ENCODE measurements at regions not wholly inside any gene's neighbourhood (a gene's known extent, or its start where the extent isn't known, plus 50 kb on each side); places are given as distances from the start of the nearest gene placed in this dataset.
A peak's percentile ranks its signal among the peaks of the same experiment; 100 is the strongest.
"Not testable (repeated sequence)": the region's sequence is repeated elsewhere in the genome, so short reads cannot be mapped to it uniquely, and the experiment has no call there.

DNA sequence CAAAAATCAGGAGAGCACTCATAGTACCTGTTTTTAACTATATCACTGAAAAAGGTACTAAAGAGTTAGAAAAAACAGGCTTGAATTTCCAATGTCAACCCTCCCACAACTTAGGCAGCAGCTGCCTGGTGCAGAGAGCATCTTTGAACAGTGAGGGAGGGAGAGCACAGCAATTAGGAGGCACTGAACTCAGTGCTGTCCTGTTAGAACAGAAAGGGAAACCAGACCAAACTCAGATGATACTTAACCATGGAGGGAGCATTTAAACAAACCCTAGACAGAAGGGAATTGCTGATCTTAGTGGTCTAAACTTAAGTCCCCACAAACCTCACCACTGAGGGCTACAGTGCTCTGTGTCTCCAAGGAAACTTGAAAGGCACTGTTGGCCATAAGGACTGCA, 179.2 kb upstream of the AGTR1 start:
- DNase-seq (ENCODE audit: low read depth) = no peak
- TF ChIP-seq CTCF (IDR thresholded peaks at IDR 0.05; ENCODE audit: insufficient read depth, low read length) = no peak

GRCh38 chr3:148525621-148526020, 172.1 kb upstream of the AGTR1 start:
- DNase-seq (ENCODE audit: low read depth); H3K4me3 ChIP-seq (ENCODE audit: low read depth, low read length): not testable (repeated sequence)

More for the DNA sequence above, 179.2 kb upstream of the AGTR1 start:
- no peak overlapping the region for H3K4me3 ChIP-seq (ENCODE audit: low read depth, low read length)

DNA sequence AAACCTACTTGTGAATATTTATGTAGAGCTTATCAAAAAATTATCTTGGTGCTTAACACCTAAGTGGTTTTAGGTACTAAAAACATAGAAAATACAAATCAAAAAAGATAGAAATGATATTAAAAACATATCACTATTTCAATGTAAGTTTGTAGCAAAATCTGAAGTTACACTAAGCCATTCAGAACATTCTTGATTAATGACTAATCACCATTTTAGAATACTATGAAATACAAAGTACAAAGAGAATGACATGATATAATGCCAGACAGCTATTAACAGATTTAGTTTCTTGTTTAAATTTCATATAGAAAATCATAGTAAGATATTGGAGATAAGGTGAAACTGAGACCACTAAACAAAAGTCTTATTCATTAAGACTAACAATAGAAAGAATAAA, 169.7 kb upstream of the AGTR1 start:
- DNase-seq (ENCODE audit: low read depth) = peak; percentile 32
- no peak for TF ChIP-seq CTCF (IDR thresholded peaks at IDR 0.05; ENCODE audit: insufficient read depth, low read length)
- H3K4me3 ChIP-seq (ENCODE audit: low read depth, low read length) = no peak overlapping the region

DNA sequence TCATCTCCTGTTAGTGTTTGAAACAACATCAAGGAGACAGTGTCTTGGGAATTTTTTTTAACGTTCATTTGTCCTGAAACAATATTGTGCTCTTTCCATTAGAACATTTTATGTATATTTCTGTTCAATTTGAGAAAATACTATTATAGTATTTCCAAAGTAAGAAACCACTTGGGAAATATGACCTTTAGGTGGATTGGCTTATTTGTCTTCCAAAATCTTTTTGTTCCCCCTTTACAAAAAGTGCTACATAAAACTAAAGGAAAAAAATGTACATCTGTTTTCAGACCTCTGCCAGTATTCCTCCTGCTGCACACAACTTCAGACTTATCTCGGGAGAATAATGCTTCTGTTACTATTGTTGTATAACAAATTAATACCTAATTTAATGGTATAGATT, 165.9 kb upstream of the AGTR1 start:
- H3K4me3 ChIP-seq (ENCODE audit: low read depth, low read length) = no peak overlapping the region
- no peak for TF ChIP-seq CTCF (IDR thresholded peaks at IDR 0.05; ENCODE audit: insufficient read depth, low read length)
- DNase-seq (ENCODE audit: low read depth) = no peak

DNA sequence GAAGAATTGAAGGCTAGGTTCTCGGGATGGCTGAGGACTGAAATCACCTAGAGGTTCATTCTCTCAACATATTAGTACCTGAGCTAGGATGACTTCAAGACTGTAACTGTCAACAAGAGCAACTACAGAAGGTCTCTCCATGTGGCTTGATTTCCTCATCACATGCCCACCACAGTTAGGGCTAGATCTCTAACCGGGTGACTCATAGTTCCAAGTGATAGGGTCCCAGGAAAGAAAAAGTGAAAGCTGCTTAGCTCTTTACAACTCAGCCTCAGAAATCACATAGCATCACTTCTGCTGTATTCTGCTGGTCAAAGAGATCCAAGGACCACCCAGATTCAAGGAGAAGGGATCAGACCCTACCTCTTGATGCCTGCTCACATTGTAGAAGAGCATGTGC, 165.4 kb upstream of the AGTR1 start:
- no peak for TF ChIP-seq CTCF (IDR thresholded peaks at IDR 0.05; ENCODE audit: insufficient read depth, low read length)
- DNase-seq (ENCODE audit: low read depth) = peak; percentile 8
- H3K4me3 ChIP-seq (ENCODE audit: low read depth, low read length) = no peak overlapping the region

- H3K4me3 ChIP-seq (ENCODE audit: low read depth, low read length) = no peak overlapping the region
- no peak for DNase-seq (ENCODE audit: low read depth)
- TF ChIP-seq CTCF (IDR thresholded peaks at IDR 0.05; ENCODE audit: insufficient read depth, low read length) = no peak
Observed at GRCh38 chr3:148532774-148533173, 164.9 kb upstream of the AGTR1 start.

DNA sequence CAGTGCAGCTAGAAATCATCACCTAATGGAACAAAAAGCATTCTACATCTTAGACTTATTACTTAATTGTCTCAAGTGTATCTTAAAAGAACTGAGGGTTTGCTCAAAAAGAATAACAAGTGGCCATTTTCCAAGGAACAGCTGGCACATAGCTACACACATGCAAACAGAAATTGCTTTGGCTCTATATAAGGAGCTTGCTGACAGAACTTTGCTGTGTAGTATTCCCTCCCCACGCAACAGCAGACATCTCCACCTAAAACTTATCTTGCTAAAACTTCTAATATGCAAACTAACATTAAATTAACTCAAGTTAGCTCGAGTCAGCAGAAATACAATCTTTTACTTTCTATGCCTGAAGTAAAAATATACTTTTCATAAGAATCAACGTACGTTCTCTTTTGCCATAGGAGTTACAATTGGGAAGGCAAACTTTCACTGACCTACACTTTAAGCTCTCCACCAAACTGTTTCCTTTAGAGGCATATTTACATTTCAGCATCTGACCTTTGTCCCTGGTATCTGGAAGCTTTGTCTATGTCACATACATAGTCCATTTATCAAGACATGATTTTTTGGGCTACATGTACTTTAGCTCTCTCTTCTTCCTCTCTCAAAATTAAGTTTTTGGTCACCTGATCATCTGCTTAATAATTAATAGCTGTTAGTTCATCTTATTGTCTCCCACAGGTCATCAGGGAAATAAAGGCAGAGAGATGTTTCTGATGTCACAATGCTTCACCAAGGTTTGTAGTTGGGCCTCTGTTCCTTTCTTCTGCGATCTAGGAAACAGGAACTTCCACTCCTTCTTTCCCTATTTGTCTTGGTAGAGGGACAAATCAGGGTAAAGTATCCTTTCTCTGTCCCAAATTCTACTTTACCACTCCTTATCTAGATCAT, 163.4 kb upstream of the AGTR1 start:
- no peak for TF ChIP-seq CTCF (IDR thresholded peaks at IDR 0.05; ENCODE audit: insufficient read depth, low read length)
- H3K4me3 ChIP-seq (ENCODE audit: low read depth, low read length) = no peak overlapping the region
- DNase-seq (ENCODE audit: low read depth) = no peak

Measured in fibroblast of the aortic adventitia (primary cell).